HEK293 (cell line): ENCODE measurements at regions not wholly inside any gene's neighbourhood (a gene's known extent, or its start where the extent isn't known, plus 50 kb on each side); places are given as distances from the start of the nearest gene placed in this dataset.

Source experiments
- ZNF561 ChIP-seq: fragments of 450-650 bp; IDR thresholded peaks from 2 replicates; pipeline ENCODE4 v1.5.1; 2018; ENCODE audit warnings: missing biosample characterization, missing genetic modification characterization, borderline replicate concordance
- ZSCAN5A ChIP-seq: fragments of 450-650 bp; formaldehyde crosslinking; IDR thresholded peaks from 2 replicates; pipeline ENCODE4 v1.5.1; 2016; ENCODE audit warnings: missing biosample characterization, missing genetic modification characterization
- TF ChIP-seq, protein P1 (sequence below): fragments of 450-650 bp; formaldehyde crosslinking; IDR thresholded peaks from 2 replicates; pipeline ENCODE4 v1.5.1; 2016; ENCODE audit warnings: missing biosample characterization, missing genetic modification characterization

DNA sequence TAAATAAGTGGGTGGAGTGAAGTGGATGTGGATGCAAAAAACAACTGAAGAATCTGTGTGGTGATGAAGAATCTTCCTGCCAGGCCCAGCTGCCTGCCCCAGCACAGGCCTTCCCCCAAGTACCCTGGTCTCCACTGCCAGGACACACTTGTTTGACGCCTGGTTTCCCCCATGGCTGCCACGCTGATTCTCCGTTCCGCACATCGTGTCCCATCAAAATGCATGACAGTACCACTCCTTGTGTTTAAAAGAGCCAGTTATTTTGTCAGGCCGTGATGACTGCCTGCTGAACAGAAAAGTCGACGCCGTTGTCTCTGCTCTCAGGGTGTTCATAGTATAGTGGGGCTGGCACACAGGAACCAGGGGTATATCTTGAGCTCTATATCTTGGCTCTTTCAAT is 50.3 kb upstream of the KYNU start:
- TF ChIP-seq, protein P1, sequence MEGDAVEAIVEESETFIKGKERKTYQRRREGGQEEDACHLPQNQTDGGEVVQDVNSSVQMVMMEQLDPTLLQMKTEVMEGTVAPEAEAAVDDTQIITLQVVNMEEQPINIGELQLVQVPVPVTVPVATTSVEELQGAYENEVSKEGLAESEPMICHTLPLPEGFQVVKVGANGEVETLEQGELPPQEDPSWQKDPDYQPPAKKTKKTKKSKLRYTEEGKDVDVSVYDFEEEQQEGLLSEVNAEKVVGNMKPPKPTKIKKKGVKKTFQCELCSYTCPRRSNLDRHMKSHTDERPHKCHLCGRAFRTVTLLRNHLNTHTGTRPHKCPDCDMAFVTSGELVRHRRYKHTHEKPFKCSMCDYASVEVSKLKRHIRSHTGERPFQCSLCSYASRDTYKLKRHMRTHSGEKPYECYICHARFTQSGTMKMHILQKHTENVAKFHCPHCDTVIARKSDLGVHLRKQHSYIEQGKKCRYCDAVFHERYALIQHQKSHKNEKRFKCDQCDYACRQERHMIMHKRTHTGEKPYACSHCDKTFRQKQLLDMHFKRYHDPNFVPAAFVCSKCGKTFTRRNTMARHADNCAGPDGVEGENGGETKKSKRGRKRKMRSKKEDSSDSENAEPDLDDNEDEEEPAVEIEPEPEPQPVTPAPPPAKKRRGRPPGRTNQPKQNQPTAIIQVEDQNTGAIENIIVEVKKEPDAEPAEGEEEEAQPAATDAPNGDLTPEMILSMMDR (tag by site-specific recombination) = no peak
- TF ChIP-seq ZNF561 (tag by site-specific recombination) = no peak
- TF ChIP-seq ZSCAN5A (tag by site-specific recombination) = no peak
